Dendritic cell treated with granulocyte-macrophage colony-stimulating factor and Interleukin-4, amounts not matched to agents 40 ng/mL and 50 ng/mL, for 4 days (primary cell): ENCODE measurements at regions not wholly inside any gene's neighbourhood (a gene's known extent, or its start where the extent isn't known, plus 50 kb on each side); places are given as distances from the start of the nearest gene placed in this dataset.

Experiments used
- H3K27ac Mint-ChIP-seq: one replicate; pipeline ENCODE4 v1.8.0; 2022; ENCODE audit warnings: mild to moderate bottlenecking, mixed read lengths
- H3K27me3 Mint-ChIP-seq: one replicate; pipeline ENCODE4 v1.8.0; 2022; ENCODE audit warnings: mild to moderate bottlenecking, mixed read lengths
- H3K36me3 Mint-ChIP-seq: one replicate; pipeline ENCODE4 v1.8.0; 2022; ENCODE audit warnings: low read depth, mixed read lengths
- H3K4me1 Mint-ChIP-seq: one replicate; pipeline ENCODE4 v1.8.0; 2022; ENCODE audit warnings: low read depth, mixed read lengths
- H3K4me3 Mint-ChIP-seq: one replicate; pipeline ENCODE4 v1.8.0; 2022; ENCODE audit warnings: mild to moderate bottlenecking, moderate library complexity, mixed read lengths
- H3K9me3 Mint-ChIP-seq: one replicate; pipeline ENCODE4 v1.8.0; 2022; ENCODE audit warnings: mixed read lengths
- intact Hi-C: fragments of 100-400 bp; cut with micrococcal nuclease; formaldehyde crosslinking; loops from one replicate; pipeline ENCODE4 v1.15.0; 2022

DNA sequence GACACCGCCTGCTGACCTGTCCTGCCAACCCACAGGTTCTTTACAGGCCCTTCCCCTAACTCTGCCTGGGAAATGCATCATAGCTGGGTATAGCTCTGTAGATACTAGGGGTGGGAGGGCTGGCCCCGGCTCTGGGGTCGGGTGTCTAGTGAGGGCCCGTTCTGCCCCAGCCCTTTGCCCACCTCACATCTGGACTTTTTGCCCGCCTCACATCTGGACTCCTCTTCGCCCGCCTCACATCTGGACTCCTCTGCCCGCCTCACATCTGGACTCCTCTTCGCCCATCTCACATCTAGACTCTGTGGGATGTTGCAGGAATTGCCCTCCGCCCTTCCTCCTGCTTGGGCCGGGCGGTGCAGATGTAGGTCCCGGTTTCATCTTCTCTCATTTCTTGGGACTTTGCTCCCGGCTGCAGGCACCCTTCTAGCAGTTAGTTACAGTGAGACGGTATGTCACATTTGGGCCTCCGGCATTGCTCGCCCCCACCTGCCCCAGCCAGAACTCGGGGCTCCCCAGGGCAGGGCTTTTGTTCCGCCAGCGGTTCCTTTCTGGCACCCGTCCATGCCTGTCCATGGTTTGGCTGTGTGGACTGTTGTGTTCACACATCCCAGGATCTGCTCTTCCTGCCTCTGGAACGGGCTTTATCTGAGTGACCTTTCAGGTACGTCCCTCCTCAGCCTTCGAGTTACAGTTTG is 1153.7 kb downstream of the BRD1 start:
- H3K9me3 Mint-ChIP-seq: peaks cover 38% of the 10 kb centered on the region
- H3K4me3 Mint-ChIP-seq: no peak overlapping the region
- no peak overlapping the region for H3K27ac Mint-ChIP-seq
- H3K36me3 Mint-ChIP-seq: no peaks in the 10 kb centered on the region
- no peaks in the 10 kb centered on the region for H3K4me1 Mint-ChIP-seq
- intact Hi-C loops: no loop called here
- no peaks in the 10 kb centered on the region for H3K27me3 Mint-ChIP-seq

DNA sequence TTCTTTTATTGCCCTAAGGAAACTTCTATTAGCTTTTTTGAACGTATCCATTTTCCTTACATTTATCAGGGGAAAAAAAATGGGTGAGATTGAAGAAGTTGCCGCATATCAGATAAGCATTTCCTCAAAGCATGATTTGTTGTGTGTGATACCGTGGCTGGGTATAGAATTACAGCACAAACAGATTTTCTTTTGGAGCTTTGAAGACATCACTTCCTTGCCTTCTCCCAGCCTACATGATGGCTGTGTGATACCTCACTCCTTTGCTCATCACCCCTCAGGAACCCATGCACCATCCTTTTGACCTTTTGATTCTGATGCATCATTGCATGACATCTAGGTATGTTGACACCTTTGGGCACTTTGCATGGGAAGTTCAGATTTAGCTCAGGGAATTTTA is 1155.3 kb downstream of the BRD1 start:
- Mint-ChIP-seq H3K27ac (no peak overlapping the region), H3K9me3 (peaks cover 38% of the 10 kb centered on the region), H3K4me1 (no peaks in the 10 kb centered on the region), H3K4me3 (no peak overlapping the region), H3K27me3 (no peaks in the 10 kb centered on the region), H3K36me3 (no peaks in the 10 kb centered on the region)
- intact Hi-C loops: no loop called here

GRCh38 chr22:48670731-48671130 is 1156.9 kb downstream of the BRD1 start:
- no peak overlapping the region for H3K27ac Mint-ChIP-seq

DNA sequence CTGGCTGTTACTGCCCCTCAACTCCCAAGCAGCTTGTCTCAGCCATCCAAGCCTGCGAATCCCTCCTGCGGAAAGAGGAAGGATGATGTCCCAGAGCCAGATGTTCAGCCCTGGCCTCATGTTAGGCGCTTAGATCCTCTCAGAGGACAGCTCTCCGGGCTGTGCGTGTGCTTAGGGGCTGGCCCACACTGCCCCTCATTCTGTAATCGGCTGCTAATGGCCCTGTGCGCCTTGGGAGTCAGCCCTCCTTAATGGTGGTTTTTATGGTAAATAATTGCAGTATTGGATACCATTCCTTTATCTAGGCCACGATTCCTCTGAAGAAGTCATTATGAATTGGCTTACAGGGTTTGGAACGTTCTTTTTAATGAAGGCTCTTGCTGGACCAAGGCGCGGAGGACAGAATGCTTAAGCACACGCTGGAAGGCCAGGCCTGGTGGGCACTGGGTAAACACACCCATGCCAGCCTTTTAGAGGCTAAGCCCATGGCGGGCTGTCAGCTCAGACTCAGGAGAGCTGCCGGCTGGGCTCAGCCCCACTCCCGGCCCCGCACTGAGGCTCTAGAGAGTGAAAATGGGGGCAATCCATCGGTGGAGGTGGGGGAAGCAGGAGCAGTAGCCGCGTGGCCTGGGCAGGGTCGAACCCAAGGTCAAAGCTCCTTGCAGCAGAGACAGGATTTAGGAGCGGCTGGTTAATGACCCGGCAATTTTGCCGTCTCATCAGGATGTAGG is 1157.5 kb downstream of the BRD1 start:
- Mint-ChIP-seq H3K4me3 (no peak overlapping the region), H3K9me3 (peaks cover 39% of the 10 kb centered on the region)
- intact Hi-C loops: no loop called here

More at GRCh38 chr22:48670731-48671130, 1156.9 kb downstream of the BRD1 start:
- Mint-ChIP-seq H3K4me3 (no peak overlapping the region), H3K36me3 (no peaks in the 10 kb centered on the region), H3K9me3 (peaks cover 38% of the 10 kb centered on the region), H3K27me3 (no peaks in the 10 kb centered on the region), H3K4me1 (no peaks in the 10 kb centered on the region)
- intact Hi-C loops: no loop called here

DNA sequence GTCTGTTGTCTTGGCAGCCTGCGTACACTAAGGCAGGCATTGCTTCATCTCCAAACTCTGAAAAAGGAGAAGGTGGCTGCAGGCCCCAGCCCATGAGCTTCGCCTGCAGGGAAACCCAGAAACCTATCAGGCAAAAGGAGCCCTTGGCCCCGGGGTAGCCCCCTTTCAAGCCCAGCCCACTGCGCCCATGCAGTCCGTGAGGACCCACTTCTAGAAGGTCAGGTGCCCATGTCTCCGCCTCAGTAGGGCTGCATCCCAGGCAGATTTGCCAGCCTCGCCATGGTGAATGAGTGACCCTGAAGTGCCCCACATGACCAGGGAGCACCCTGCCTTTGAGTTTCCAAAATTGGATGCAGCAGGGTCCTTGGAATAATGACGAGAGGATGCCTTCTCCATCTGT is 1158.4 kb downstream of the BRD1 start:
- Mint-ChIP-seq H3K9me3 (peaks cover 46% of the 10 kb centered on the region), H3K36me3 (no peaks in the 10 kb centered on the region), H3K4me3 (no peak overlapping the region), H3K27ac (no peak overlapping the region), H3K27me3 (no peaks in the 10 kb centered on the region), H3K4me1 (no peaks in the 10 kb centered on the region)
- intact Hi-C loops: no loop called here

More for the DNA sequence above, 1157.5 kb downstream of the BRD1 start:
- H3K36me3 Mint-ChIP-seq: no peaks in the 10 kb centered on the region
- no peak overlapping the region for H3K27ac Mint-ChIP-seq
- H3K4me1 Mint-ChIP-seq: no peaks in the 10 kb centered on the region
- H3K27me3 Mint-ChIP-seq: no peaks in the 10 kb centered on the region

DNA sequence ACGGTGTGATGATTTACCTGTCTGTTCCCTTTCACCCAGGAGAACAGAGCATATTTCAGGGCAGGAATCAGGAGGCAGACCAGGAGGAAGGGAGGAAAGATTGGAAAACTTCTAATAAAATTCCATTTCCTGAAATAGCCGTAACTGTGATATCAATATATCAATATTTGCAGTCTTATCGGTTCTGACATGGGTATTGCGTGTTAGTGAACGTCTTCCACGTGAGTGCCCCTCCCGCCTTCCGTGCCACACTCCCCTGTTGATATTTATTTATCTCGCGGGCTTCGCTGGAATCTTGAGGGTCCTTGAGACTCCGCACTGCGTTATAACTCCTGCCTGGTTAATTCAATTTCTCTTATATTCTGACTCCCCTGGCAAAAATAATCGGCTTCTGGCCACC is 1160.4 kb downstream of the BRD1 start:
- no peaks in the 10 kb centered on the region for H3K4me1 Mint-ChIP-seq
- peaks cover 41% of the 10 kb centered on the region for H3K9me3 Mint-ChIP-seq
- no peaks in the 10 kb centered on the region for H3K27me3 Mint-ChIP-seq
- intact Hi-C loops: no loop called here
- H3K4me3 Mint-ChIP-seq: no peak overlapping the region
- H3K36me3 Mint-ChIP-seq: no peaks in the 10 kb centered on the region
- H3K27ac Mint-ChIP-seq: no peak overlapping the region

GRCh38 chr22:48666620-48667019 is 1161.1 kb downstream of the BRD1 start:
- intact Hi-C loops: no loop called here
- H3K36me3 Mint-ChIP-seq: no peaks in the 10 kb centered on the region

DNA sequence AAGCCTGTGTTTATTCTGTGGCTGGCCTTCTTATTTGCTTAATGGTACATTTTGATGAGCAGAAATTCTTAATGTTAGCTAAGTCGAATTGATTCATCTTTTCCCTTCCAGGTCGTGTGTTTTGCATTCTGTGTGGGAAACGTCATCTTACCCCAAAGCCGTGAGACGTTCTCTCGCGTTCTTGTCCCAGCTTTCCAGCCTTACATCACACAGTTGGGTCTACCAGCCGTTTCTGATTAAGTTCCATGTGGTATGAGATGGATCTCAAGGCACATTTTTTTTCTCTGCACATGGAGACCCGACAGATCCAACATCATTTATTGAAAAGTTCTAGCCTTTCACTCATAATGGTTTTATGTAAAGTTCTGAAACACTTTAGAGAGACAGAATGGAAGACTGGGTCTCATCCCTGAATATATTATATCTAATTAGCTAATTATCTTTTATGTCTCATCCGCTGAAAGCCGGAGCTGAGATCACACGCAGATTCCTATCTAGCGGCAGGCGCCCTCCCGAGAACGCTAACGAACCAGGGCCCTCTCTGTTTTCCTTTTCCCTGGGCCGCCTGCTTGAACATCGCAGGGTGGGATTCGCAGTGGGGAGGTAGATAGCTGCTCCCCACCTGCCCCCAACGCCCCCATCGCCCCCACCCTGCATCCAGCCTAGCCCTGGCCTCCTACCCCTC is 1162.2 kb downstream of the BRD1 start:
- Mint-ChIP-seq H3K9me3 (peaks cover 23% of the 10 kb centered on the region), H3K27me3 (no peaks in the 10 kb centered on the region), H3K27ac (no peak overlapping the region), H3K36me3 (no peaks in the 10 kb centered on the region), H3K4me1 (no peaks in the 10 kb centered on the region), H3K4me3 (no peak overlapping the region)
- intact Hi-C loops: no loop called here

More at GRCh38 chr22:48666620-48667019, 1161.1 kb downstream of the BRD1 start:
- no peak overlapping the region for H3K27ac Mint-ChIP-seq
- no peaks in the 10 kb centered on the region for H3K4me1 Mint-ChIP-seq
- peaks cover 34% of the 10 kb centered on the region for H3K9me3 Mint-ChIP-seq
- no peak overlapping the region for H3K4me3 Mint-ChIP-seq
- H3K27me3 Mint-ChIP-seq: no peaks in the 10 kb centered on the region

- Mint-ChIP-seq H3K9me3 (peaks cover 22% of the 10 kb centered on the region), H3K36me3 (no peaks in the 10 kb centered on the region), H3K4me1 (no peaks in the 10 kb centered on the region), H3K27ac (no peak overlapping the region), H3K4me3 (no peak overlapping the region), H3K27me3 (no peaks in the 10 kb centered on the region)
- intact Hi-C loops: no loop called here
Observed at GRCh38 chr22:48664586-48664985, 1163.1 kb downstream of the BRD1 start.

DNA sequence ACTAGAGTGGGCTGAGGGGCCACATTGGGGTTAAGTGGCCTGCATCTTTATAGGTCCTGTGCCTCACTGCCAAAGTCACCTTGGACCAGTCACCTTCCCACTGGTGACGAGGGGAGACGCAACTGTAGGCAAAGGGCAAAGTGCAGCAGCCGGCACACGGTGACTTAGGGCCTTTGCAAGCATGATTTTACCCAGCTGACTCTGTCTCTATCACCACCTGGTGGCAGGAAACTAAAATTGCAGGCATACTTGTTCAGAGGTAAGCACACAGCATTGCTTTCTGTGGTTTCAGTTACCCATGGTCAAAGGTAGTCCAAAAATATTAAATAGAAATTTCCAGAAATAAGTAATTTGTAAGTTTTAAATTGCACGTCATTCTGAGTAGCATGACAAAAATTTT is 1164.4 kb downstream of the BRD1 start:
- Mint-ChIP-seq H3K4me3 (no peak overlapping the region), H3K27ac (no peak overlapping the region), H3K36me3 (no peaks in the 10 kb centered on the region), H3K4me1 (no peaks in the 10 kb centered on the region), H3K27me3 (no peaks in the 10 kb centered on the region), H3K9me3 (peaks cover 22% of the 10 kb centered on the region)
- intact Hi-C loops: no loop called here

GRCh38 chr22:48662476-48663135 is 1165.1 kb downstream of the BRD1 start:
- intact Hi-C loops: no loop called here
- H3K4me1 Mint-ChIP-seq: no peaks in the 10 kb centered on the region

DNA sequence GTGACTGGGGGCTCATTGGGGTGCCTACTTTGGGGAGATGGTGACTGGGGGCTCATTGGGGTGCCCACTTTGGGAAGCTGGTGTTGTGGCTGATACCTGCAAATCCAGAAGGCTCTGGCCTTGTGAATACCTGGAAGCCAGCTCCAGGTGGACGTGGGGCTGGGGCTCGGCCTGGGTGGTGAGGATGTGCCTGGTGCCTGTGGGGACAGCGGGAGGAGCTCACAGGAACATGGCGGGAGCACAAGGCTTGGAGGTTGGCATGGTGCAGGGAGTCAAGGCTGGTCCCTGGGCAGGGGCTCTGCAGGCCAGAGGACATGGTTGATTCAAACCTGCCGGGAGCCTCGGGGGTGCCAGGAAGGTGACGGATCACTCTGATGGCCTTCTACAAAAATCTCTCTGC is 1165.7 kb downstream of the BRD1 start:
- Mint-ChIP-seq H3K27me3 (no peaks in the 10 kb centered on the region), H3K27ac (no peak overlapping the region), H3K4me1 (no peaks in the 10 kb centered on the region), H3K9me3 (peaks cover 22% of the 10 kb centered on the region), H3K36me3 (no peaks in the 10 kb centered on the region), H3K4me3 (no peak overlapping the region)
- intact Hi-C loops: no loop called here

More at GRCh38 chr22:48662476-48663135, 1165.1 kb downstream of the BRD1 start:
- Mint-ChIP-seq H3K9me3 (peaks cover 22% of the 10 kb centered on the region), H3K4me3 (no peak overlapping the region), H3K36me3 (no peaks in the 10 kb centered on the region), H3K27me3 (no peaks in the 10 kb centered on the region), H3K27ac (no peak overlapping the region)

DNA sequence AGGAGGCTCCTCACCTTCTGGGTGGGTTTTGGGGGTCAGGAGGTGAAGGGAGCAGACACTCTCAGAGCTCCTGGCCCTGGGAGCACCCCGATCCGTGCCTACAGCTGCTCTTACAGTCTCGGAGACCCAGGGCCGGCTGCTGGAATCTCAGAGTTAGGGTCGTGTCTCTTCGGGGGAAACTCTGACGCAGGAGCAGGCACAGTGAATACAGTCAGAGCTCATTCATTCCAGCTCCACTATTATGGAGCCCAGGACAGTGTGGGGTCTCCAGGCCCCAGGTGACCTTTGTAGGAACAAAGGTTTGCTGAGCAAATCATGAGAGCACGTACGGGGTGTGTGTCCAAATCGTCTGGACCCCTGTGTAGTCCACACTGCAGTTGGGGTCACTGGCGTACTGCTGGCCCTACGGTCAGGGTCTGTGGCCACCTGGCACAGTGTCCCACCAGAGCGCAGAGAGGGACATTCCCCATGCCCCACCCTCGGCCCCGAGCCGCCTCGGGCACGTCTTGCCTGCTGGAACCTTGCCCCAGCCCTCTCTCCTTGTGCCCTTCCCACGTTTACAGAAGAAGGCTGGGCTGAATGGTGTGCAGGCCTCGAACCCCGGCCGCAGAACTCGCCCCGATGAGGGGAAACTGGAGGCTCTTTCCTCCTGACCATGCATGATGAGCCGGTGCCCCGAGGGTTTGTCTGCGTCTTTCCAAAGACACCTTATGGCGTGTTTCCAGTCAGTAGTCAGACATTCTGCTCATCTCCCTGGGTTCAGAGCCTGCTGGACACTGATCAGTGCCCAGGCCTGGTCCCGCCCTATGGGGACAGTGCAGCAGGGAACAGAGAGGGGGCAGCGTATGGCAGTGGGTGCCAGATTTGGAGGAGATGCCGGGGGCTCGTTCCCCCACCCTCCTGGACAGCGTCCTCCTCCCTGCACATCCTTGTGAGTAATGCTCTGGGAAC is 1166.6 kb downstream of the BRD1 start:
- no peaks in the 10 kb centered on the region for H3K27me3 Mint-ChIP-seq
- H3K4me3 Mint-ChIP-seq: no peak overlapping the region
- H3K27ac Mint-ChIP-seq: no peak overlapping the region
- H3K9me3 Mint-ChIP-seq: peaks cover 22% of the 10 kb centered on the region
- H3K36me3 Mint-ChIP-seq: no peaks in the 10 kb centered on the region
- no peaks in the 10 kb centered on the region for H3K4me1 Mint-ChIP-seq
- intact Hi-C loops: no loop called here
